ENCODE measurements at regions not wholly inside any gene's neighbourhood (a gene's known extent, or its start where the extent isn't known, plus 50 kb on each side); places are given as distances from the start of the nearest gene placed in this dataset.

GRCh38 chr2:199707593-199708185 lies 143.3 kb downstream of the FTCDNL1 start:
- no peak for FAIRE-seq
- no peak for DNase-seq (ENCODE audit: insufficient read length, low spot score)
- TF ChIP-seq, protein P1, sequence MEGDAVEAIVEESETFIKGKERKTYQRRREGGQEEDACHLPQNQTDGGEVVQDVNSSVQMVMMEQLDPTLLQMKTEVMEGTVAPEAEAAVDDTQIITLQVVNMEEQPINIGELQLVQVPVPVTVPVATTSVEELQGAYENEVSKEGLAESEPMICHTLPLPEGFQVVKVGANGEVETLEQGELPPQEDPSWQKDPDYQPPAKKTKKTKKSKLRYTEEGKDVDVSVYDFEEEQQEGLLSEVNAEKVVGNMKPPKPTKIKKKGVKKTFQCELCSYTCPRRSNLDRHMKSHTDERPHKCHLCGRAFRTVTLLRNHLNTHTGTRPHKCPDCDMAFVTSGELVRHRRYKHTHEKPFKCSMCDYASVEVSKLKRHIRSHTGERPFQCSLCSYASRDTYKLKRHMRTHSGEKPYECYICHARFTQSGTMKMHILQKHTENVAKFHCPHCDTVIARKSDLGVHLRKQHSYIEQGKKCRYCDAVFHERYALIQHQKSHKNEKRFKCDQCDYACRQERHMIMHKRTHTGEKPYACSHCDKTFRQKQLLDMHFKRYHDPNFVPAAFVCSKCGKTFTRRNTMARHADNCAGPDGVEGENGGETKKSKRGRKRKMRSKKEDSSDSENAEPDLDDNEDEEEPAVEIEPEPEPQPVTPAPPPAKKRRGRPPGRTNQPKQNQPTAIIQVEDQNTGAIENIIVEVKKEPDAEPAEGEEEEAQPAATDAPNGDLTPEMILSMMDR (IDR thresholded peaks at IDR 0.05; ENCODE audit: insufficient read depth, missing control alignments): no peak

DNA sequence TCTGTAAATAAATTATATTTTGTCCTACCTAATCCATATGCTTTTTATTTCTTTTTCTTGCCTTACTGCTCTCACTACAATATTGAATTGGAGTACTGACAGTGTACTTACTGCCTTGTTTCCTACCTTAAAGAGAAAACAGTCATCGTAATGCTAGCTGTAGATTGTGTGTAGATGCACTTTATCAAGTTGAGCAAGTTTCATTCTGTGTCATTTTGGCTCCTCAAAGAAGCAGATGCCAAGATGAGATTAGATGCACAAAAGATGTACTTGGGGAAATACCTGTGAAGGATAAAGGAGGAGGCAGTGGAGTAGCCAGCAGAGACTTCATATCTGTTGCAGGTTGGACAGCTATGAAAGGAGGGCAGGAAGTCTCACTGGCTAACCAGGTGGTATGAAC lies 145.5 kb downstream of the FTCDNL1 start:
- FAIRE-seq: no peak
- TF ChIP-seq, protein P1 (IDR thresholded peaks at IDR 0.05; ENCODE audit: insufficient read depth, missing control alignments): no peak
- DNase-seq (ENCODE audit: insufficient read length, low spot score): no peak

- TF ChIP-seq, protein P1 (IDR thresholded peaks at IDR 0.05; ENCODE audit: insufficient read depth, missing control alignments): peak; percentile 87
- FAIRE-seq (no peak), DNase-seq (ENCODE audit: insufficient read length, low spot score) (no peak)
Measured at GRCh38 chr2:199704358-199705238, 146.4 kb downstream of the FTCDNL1 start.

DNA sequence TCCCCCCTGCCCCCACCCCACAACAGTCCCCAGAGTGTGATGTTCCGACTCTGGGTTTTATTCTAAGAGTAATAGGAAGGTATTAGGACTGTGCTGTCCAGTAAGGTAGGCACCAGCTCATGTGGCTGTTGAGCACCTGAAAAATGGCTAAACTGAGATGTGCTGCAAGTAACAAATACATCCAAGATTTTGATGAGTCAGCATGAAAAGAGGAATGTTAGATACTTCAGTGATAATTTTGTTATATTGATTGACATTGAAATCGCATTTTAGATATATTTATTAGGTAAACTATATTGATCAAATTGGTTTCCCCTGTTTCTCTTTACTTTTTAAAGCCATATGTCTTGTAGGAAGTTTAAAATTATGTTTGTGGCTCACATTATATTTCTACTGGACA lies 147.8 kb downstream of the FTCDNL1 start:
- FAIRE-seq (no peak), DNase-seq (ENCODE audit: insufficient read length, low spot score) (no peak)
- TF ChIP-seq, protein P1 (IDR thresholded peaks at IDR 0.05; ENCODE audit: insufficient read depth, missing control alignments): no peak

DNA sequence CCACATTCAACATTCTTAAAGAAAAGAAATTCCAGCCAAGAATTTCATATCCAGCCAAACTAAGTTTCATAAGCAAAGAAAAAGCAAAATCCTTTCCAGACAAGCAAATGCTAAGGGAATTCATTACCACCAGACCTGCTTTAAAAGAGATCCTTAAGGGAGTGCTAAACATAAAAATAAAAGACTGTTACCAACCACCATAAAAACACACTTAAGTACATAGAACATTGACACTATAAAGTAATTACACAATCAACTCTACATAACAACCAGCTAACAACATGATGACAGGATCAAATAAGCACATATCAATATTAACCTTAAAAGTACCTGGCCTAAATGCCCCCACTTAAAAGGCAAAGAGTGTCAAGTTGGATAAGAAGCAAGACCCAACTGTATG lies 153.5 kb downstream of the FTCDNL1 start:
- FAIRE-seq (no peak), DNase-seq (ENCODE audit: insufficient read length, low spot score) (no peak)
- TF ChIP-seq, protein P1 (IDR thresholded peaks at IDR 0.05; ENCODE audit: insufficient read depth, missing control alignments): no peak

GRCh38 chr2:199696048-199696447 lies 154.9 kb downstream of the FTCDNL1 start:
- DNase-seq (ENCODE audit: insufficient read length, low spot score) (no peak), FAIRE-seq (no peak)
- TF ChIP-seq, protein P1 (IDR thresholded peaks at IDR 0.05; ENCODE audit: insufficient read depth, missing control alignments): no peak

DNA sequence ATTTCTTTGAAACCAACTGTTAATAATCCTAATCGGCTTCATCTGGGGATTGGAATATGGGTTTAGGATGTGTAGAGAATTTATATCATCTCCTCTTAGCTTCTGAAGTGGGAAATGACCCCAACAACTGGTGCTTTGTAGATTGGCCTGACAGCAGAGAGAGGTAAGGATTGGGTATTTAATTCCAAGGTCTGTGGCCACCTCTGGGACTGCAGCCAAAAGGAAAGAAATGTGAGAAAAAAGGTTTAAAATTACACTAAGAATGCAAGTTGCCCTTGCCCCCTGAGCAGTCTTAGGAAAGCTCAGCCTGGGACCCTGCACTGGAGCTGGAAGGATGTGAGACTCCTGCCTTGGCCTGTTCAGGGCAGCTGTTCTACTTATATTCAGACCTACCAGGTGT lies 157.1 kb downstream of the FTCDNL1 start:
- DNase-seq (ENCODE audit: insufficient read length, low spot score) (no peak), FAIRE-seq (no peak)
- TF ChIP-seq, protein P1 (IDR thresholded peaks at IDR 0.05; ENCODE audit: insufficient read depth, missing control alignments): no peak

Measured in D721Med (cell line).